ENCODE measurements at regions not wholly inside any gene's neighbourhood (a gene's known extent, or its start where the extent isn't known, plus 50 kb on each side); places are given as distances from the start of the nearest gene placed in this dataset.

GRCh38 chr12:73815072-73815645, 722.5 kb upstream of the ATXN7L3B start:
- Histone ChIP-seq H3K79me2 (ENCODE audit: control insufficient read depth, low read length) (no peaks in the 10 kb centered on the region), H3K36me3 (ENCODE audit: control insufficient read depth, low read length) (no peaks in the 10 kb centered on the region), H3K4me1 (ENCODE audit: control insufficient read depth, low read length) (no peaks in the 10 kb centered on the region), H3K27me3 (ENCODE audit: control insufficient read depth, low read length) (no peaks in the 10 kb centered on the region), H3K9me2 (replicated peaks; ENCODE audit: control insufficient read depth, low read length) (no peaks in the 10 kb centered on the region), H3K4me2 (ENCODE audit: low read length) (no peak overlapping the region), H3K9me3 (ENCODE audit: control insufficient read depth, insufficient read depth, low read length) (no peaks in the 10 kb centered on the region), H3F3A (ENCODE audit: control insufficient read depth, insufficient read depth) (no peaks in the 10 kb centered on the region), H4K20me1 (ENCODE audit: control insufficient read depth, insufficient read depth, low read depth, low read length) (no peaks in the 10 kb centered on the region), H3K27ac (ENCODE audit: low read depth, low read length) (no peak overlapping the region), H3K4me3 (ENCODE audit: low read length) (no peak overlapping the region)
- TF ChIP-seq CTCF (IDR thresholded peaks at IDR 0.05; ENCODE audit: low read depth, low read length, poor library complexity, severe bottlenecking) (no peak), EZH2phosphoT487 (IDR thresholded peaks at IDR 0.05; ENCODE audit: borderline replicate concordance, low read length) (no peak)

GRCh38 chr12:73817161-73817560, 720.5 kb upstream of the ATXN7L3B start:
- Histone ChIP-seq H3K4me1 (ENCODE audit: control insufficient read depth, low read length) (no peaks in the 10 kb centered on the region), H3K36me3 (ENCODE audit: control insufficient read depth, low read length) (no peaks in the 10 kb centered on the region), H3K4me2 (ENCODE audit: low read length) (no peak overlapping the region), H4K20me1 (ENCODE audit: control insufficient read depth, insufficient read depth, low read depth, low read length) (no peaks in the 10 kb centered on the region), H3K9me3 (ENCODE audit: control insufficient read depth, insufficient read depth, low read length) (no peaks in the 10 kb centered on the region; the same call in 1 of the 2 replicates), H3K79me2 (ENCODE audit: control insufficient read depth, low read length) (no peaks in the 10 kb centered on the region), H3K27me3 (ENCODE audit: control insufficient read depth, low read length) (no peaks in the 10 kb centered on the region), H3K9me2 (replicated peaks; ENCODE audit: control insufficient read depth, low read length) (no peaks in the 10 kb centered on the region), H3K4me3 (ENCODE audit: low read length) (no peak overlapping the region), H3F3A (ENCODE audit: control insufficient read depth, insufficient read depth) (no peaks in the 10 kb centered on the region), H3K27ac (ENCODE audit: low read depth, low read length) (no peak overlapping the region)
- TF ChIP-seq CTCF (IDR thresholded peaks at IDR 0.05; ENCODE audit: low read depth, low read length, poor library complexity, severe bottlenecking) (no peak), EZH2phosphoT487 (IDR thresholded peaks at IDR 0.05; ENCODE audit: borderline replicate concordance, low read length) (no peak)

GRCh38 chr12:73833746-73834145, 703.9 kb upstream of the ATXN7L3B start:
- Histone ChIP-seq H3K9me2 (replicated peaks; ENCODE audit: control insufficient read depth, low read length) (no peaks in the 10 kb centered on the region), H3K27ac (ENCODE audit: low read depth, low read length) (no peak overlapping the region), H3K9me3 (ENCODE audit: control insufficient read depth, insufficient read depth, low read length) (no peaks in the 10 kb centered on the region), H3K4me1 (ENCODE audit: control insufficient read depth, low read length) (no peaks in the 10 kb centered on the region), H3K27me3 (ENCODE audit: control insufficient read depth, low read length) (no peaks in the 10 kb centered on the region), H3F3A (ENCODE audit: control insufficient read depth, insufficient read depth) (no peaks in the 10 kb centered on the region), H3K36me3 (ENCODE audit: control insufficient read depth, low read length) (no peaks in the 10 kb centered on the region), H4K20me1 (ENCODE audit: control insufficient read depth, insufficient read depth, low read depth, low read length) (no peaks in the 10 kb centered on the region), H3K4me3 (ENCODE audit: low read length) (no peak overlapping the region), H3K4me2 (ENCODE audit: low read length) (no peak overlapping the region), H3K79me2 (ENCODE audit: control insufficient read depth, low read length) (no peaks in the 10 kb centered on the region)
- TF ChIP-seq EZH2phosphoT487 (IDR thresholded peaks at IDR 0.05; ENCODE audit: borderline replicate concordance, low read length) (no peak), CTCF (IDR thresholded peaks at IDR 0.05; ENCODE audit: low read depth, low read length, poor library complexity, severe bottlenecking) (no peak)

All from DOHH2 (cell line).